Fibroblast of lung (primary cell): ENCODE measurements at regions not wholly inside any gene's neighbourhood (a gene's known extent, or its start where the extent isn't known, plus 50 kb on each side); places are given as distances from the start of the nearest gene placed in this dataset.

Experiments used
- DNase-seq, 2 donors: peaks; one replicate each; pipeline versions ENCODE4 v3.0.0 to v3.0.0-alpha.2; 2010; ENCODE audit warnings: low read depth in 2 of 2
- H2AFZ ChIP-seq: 2 replicates; pipeline ENCODE4 v1.5.1; 2012; ENCODE audit warnings: low read length, control low read depth, inconsistent platforms
- H3K27ac ChIP-seq: 2 replicates; pipeline ENCODE4 v1.5.1; 2011; ENCODE audit warnings: low read length, control low read depth; ENCODE audit not compliant: insufficient read depth
- H3K27me3 ChIP-seq: 2 replicates; pipeline ENCODE4 v1.5.1; 2011; ENCODE audit warnings: mild to moderate bottlenecking, low read length; ENCODE audit not compliant: control insufficient read depth, insufficient read depth
- H3K36me3 ChIP-seq: 2 replicates; pipeline ENCODE4 v1.5.1; 2011; ENCODE audit warnings: low read length; ENCODE audit not compliant: control insufficient read depth, insufficient read depth
- H3K4me1 ChIP-seq: 2 replicates; pipeline ENCODE4 v1.5.1; 2011; ENCODE audit warnings: low read length; ENCODE audit not compliant: control insufficient read depth, insufficient read depth; ENCODE audit errors: extremely low read depth
- H3K4me2 ChIP-seq: 2 replicates; pipeline ENCODE4 v1.5.1; 2011; ENCODE audit warnings: low read length, control low read depth; ENCODE audit not compliant: insufficient read depth; ENCODE audit errors: extremely low read depth
- H3K4me3 ChIP-seq, 4 experiments: fragments of 200-600 bp in 1 of 4; sonication (generic) in 1 of 4; replicated peaks in 1 of 4; 2 replicates each; pipeline ENCODE4 v1.5.1; 2011 to 2016; ENCODE audit warnings: low read length in 4 of 4, low read depth in 3 of 4, mild to moderate bottlenecking in 3 of 4, control low read depth in 2 of 4, inconsistent platforms in 1 of 4, mixed read lengths in 1 of 4; ENCODE audit not compliant: insufficient read depth in 1 of 4; ENCODE audit errors: control extremely low read depth in 1 of 4
- H3K79me2 ChIP-seq: 2 replicates; pipeline ENCODE4 v1.5.1; 2012; ENCODE audit warnings: mild to moderate bottlenecking, low read length, inconsistent platforms; ENCODE audit not compliant: control insufficient read depth, insufficient read depth
- H3K9ac ChIP-seq: 2 replicates; pipeline ENCODE4 v1.5.1; 2011; ENCODE audit warnings: mild to moderate bottlenecking, low read length, control low read depth; ENCODE audit not compliant: insufficient read depth
- H3K9me3 ChIP-seq: 2 replicates; pipeline ENCODE4 v1.5.1; 2012; ENCODE audit warnings: low read depth, low read length; ENCODE audit not compliant: control insufficient read depth, insufficient read depth
- H4K20me1 ChIP-seq: 2 replicates; pipeline ENCODE4 v1.5.1; 2011; ENCODE audit warnings: low read length; ENCODE audit not compliant: control insufficient read depth, insufficient read depth; ENCODE audit errors: extremely low read depth
- CTCF ChIP-seq, 2 donors: IDR thresholded peaks in 1 of 2; conservative IDR thresholded peaks in 1 of 2; 1 replicate in 1 of 2; 2 replicates in 1 of 2; pipeline ENCODE4 v1.5.1; 2011 to 2012; ENCODE audit warnings: low read length in 2 of 2, control low read depth in 1 of 2, inconsistent platforms in 1 of 2, low read depth in 1 of 2, mild to moderate bottlenecking in 1 of 2
- EZH2 ChIP-seq: IDR thresholded peaks from 2 replicates; pipeline ENCODE4 v1.5.1; 2012; ENCODE audit warnings: low read length, control low read depth, mild to moderate bottlenecking; ENCODE audit errors: missing control alignments

- H3K9me3 ChIP-seq = no peaks in the 10 kb centered on the region
- DNase-seq = no peak
- H3K27ac ChIP-seq = no peak overlapping the region
- no peaks in the 10 kb centered on the region for H3K27me3 ChIP-seq
- TF ChIP-seq CTCF (conservative IDR thresholded peaks at IDR 0.05 in 1 of 2, IDR thresholded peaks at IDR 0.05 in 1 of 2; ENCODE audit: low read depth in 1 of 2, low read length in 2 of 2) = no peak
- TF ChIP-seq EZH2 = no peak
- no peaks in the 10 kb centered on the region for H4K20me1 ChIP-seq
- no peak overlapping the region for H3K4me3 ChIP-seq
- no peak overlapping the region for H3K4me2 ChIP-seq
- no peaks in the 10 kb centered on the region for H3K4me1 ChIP-seq
- H3K79me2 ChIP-seq = no peaks in the 10 kb centered on the region
- H3K36me3 ChIP-seq = no peaks in the 10 kb centered on the region
- H2AFZ ChIP-seq = no peak overlapping the region
- H3K9ac ChIP-seq = no peak overlapping the region
These were observed 62.6 kb downstream of the DLL1 start for GRCh38 chr6:170227996-170228945.

- Histone ChIP-seq H3K27me3 (no peaks in the 10 kb centered on the region), H3K4me2 (no peak overlapping the region), H3K79me2 (no peaks in the 10 kb centered on the region), H3K9ac (no peak overlapping the region), H4K20me1 (no peaks in the 10 kb centered on the region), H2AFZ (no peak overlapping the region), H3K27ac (no peak overlapping the region), H3K4me1 (no peaks in the 10 kb centered on the region), H3K9me3 (no peaks in the 10 kb centered on the region), H3K36me3 (no peaks in the 10 kb centered on the region), H3K4me3 (no peak overlapping the region)
- no peak for TF ChIP-seq EZH2
- TF ChIP-seq CTCF (conservative IDR thresholded peaks at IDR 0.05 in 1 of 2, IDR thresholded peaks at IDR 0.05 in 1 of 2; ENCODE audit: low read depth in 1 of 2, low read length in 2 of 2) = no peak
- peak in 1 of 2 donors; percentile 51 for DNase-seq
These were observed 63.3 kb downstream of the DLL1 start for GRCh38 chr6:170227521-170227983.

DNA sequence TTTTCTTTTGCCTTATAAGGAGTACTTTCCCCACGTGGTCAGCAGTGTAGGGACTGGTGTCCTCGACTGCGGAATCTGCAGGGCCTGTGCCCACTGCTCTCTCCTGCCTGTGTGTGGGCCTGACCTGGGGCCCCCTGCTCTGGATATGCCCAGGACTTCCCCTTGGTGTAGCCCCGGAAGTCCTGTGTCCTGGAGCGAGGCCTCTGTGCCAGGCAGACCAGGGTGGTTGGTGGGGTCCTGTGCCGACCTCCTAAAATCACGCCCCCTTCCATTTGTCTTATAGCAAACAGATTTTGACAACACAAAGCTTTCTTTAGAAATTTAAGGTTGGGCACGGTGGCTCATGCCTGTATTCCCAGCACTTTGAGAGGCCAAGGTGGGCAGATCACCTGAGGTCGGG is 64.2 kb downstream of the DLL1 start:
- no peaks in the 10 kb centered on the region for H3K4me1 ChIP-seq
- no peaks in the 10 kb centered on the region for H3K36me3 ChIP-seq
- no peak overlapping the region for H2AFZ ChIP-seq
- H3K9me3 ChIP-seq = no peaks in the 10 kb centered on the region
- no peak overlapping the region for H3K9ac ChIP-seq
- H3K27ac ChIP-seq = no peak overlapping the region
- H3K4me2 ChIP-seq = no peak overlapping the region
- TF ChIP-seq EZH2 (no peak), CTCF (conservative IDR thresholded peaks at IDR 0.05 in 1 of 2, IDR thresholded peaks at IDR 0.05 in 1 of 2; ENCODE audit: low read depth in 1 of 2, low read length in 2 of 2) (no peak)
- H3K27me3 ChIP-seq = no peaks in the 10 kb centered on the region
- no peak overlapping the region for H3K4me3 ChIP-seq
- DNase-seq = no peak
- H4K20me1 ChIP-seq = no peaks in the 10 kb centered on the region
- H3K79me2 ChIP-seq = no peaks in the 10 kb centered on the region
